ENCODE measurements at regions not wholly inside any gene's neighbourhood (a gene's known extent, or its start where the extent isn't known, plus 50 kb on each side); places are given as distances from the start of the nearest gene placed in this dataset.

DNA sequence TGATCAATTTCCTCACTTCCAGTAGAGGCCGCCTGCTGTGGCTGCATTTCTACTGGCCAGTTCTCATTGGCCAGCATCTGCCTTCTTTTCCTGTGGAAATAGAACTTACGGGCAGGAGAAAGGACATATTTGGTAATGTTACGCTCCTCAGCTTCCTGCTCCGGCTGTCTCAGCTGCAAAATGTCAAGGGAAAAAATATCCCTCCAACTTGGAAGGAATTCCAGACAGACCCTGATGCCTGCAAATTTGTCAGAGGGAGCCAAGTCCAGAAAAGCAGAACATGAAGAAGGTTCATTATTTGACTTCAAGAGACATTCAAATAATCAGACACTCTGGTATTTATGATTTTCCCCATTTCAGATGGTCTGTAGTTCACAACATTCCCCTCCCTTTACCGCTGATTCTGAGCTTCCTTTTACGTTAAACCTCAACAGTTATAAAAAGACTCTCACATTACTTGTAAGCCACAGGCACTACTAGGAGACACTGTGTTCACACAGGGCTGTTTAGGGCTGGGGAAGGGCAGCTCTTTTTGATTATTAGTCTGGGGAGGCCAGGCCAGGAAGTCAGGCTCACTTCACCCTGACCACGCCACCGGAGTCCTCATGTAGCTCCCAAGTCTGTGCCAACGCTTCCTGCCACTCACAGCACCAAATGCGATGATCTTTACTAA is 179.6 kb upstream of the CCN2 start:
- ChIA-PET POLR2A (ENCODE audit: partially characterized antibody) (interaction anchor here (2.4 kb wide), 1 partner anchor 180 kb away, joined by 12 read pairs; the partner anchor contains the start of gene CCN2), CTCF (ENCODE audit: partially characterized antibody) (interaction anchor here (0.7 to 1.4 kb wide), 8 partner anchors 10 to 468 kb away, joined by 3 to 5 read pairs (median 3); partner anchors contain the start of gene CCN2)
- Histone ChIP-seq H3K56ac (replicated peaks; ENCODE audit: insufficient read length, low read depth, low read length) (no peak overlapping the region), H3K14ac (ENCODE audit: insufficient read length) (no peak overlapping the region), H3K4me2 (ENCODE audit: insufficient read depth in 1 of 2, low read depth in 2 of 2, low read length in 2 of 2) (no peak overlapping the region), H4K8ac (ENCODE audit: extremely low read depth, insufficient read depth, low read length) (no peak overlapping the region), H3K18ac (ENCODE audit: extremely low read depth, low read length) (peak overlapping the region; percentile 14; the same call in 1 of the 2 replicates), H2BK120ac (replicated peaks; ENCODE audit: low read depth, low read length) (no peak overlapping the region), H3K23ac (ENCODE audit: insufficient read length) (no peak overlapping the region), H3K79me1 (ENCODE audit: low read depth, low read length) (no peaks in the 10 kb centered on the region), H3K27me3 (replicated peaks in 1 of 4; ENCODE audit: control insufficient read depth in 3 of 4, extremely low read depth in 1 of 4, insufficient read depth in 3 of 4, low read length in 3 of 4) (no peaks in the 10 kb centered on the region), H4K91ac (replicated peaks; ENCODE audit: insufficient read length, low read length) (no peak overlapping the region), H3K27ac (ENCODE audit: low read depth, low read length) (no peak overlapping the region), H3K9ac (replicated peaks in 1 of 4; ENCODE audit: extremely low read depth in 1 of 4, low read depth in 3 of 4, low read length in 3 of 4) (no peak overlapping the region), H2BK5ac (ENCODE audit: low read depth, low read length) (no peak overlapping the region), H2AK5ac (ENCODE audit: low read depth, low read length) (no peak overlapping the region), H4K5ac (ENCODE audit: insufficient read length, low read depth, low read length) (no peak overlapping the region), H3K4me1 (replicated peaks in 1 of 4; ENCODE audit: control insufficient read depth in 3 of 4, insufficient read depth in 4 of 4, low read length in 3 of 4) (peaks cover 1 to 14% (median 12%) of the 10 kb centered on the region in 4 experiments), H2AFZ (ENCODE audit: low read length) (no peak overlapping the region), H4K20me1 (replicated peaks in 1 of 2; ENCODE audit: control insufficient read depth in 1 of 2, insufficient read depth in 2 of 2, low read length in 2 of 2) (no peaks in the 10 kb centered on the region), H3K4me3 (ENCODE audit: extremely low read depth in 1 of 4, insufficient read depth in 2 of 4, low read depth in 3 of 4, low read length in 4 of 4) (no peak overlapping the region), H3K9me3 (ENCODE audit: insufficient read depth in 2 of 2, low read depth in 1 of 2, low read length in 1 of 2) (no peaks in the 10 kb centered on the region), H3K23me2 (ENCODE audit: low read depth, low read length) (no peaks in the 10 kb centered on the region), H3K4ac (replicated peaks; ENCODE audit: insufficient read length, low read depth, low read length) (no peak overlapping the region), H2BK20ac (ENCODE audit: low read length) (no peak overlapping the region), H2BK15ac (ENCODE audit: low read length) (no peak overlapping the region), H3K36me3 (ENCODE audit: control insufficient read depth in 2 of 4, insufficient read depth in 4 of 4, low read length in 3 of 4) (no peaks in the 10 kb centered on the region), H2BK12ac (ENCODE audit: low read depth, low read length) (no peak overlapping the region), H3K79me2 (ENCODE audit: control insufficient read depth in 1 of 2, insufficient read depth in 2 of 2, low read length in 2 of 2) (no peaks in the 10 kb centered on the region)
- TF ChIP-seq GABPA (IDR thresholded peaks at IDR 0.05; ENCODE audit: borderline replicate concordance, insufficient read depth, low read length) (no peak), HDAC6 (IDR thresholded peaks at IDR 0.05; ENCODE audit: low read depth, low read length) (no peak)
- no peak for FAIRE-seq
- 88% methylated on average over 10 of the region's 10 CpGs; no CpG with 5 or more reads in 1 of the 2 experiments for WGBS, 2 experiments (ENCODE audit: extremely low coverage in 1 of 2, insufficient coverage in 1 of 2, insufficient read length in 1 of 2, insufficient replicate concordance in 2 of 2, low coverage in 1 of 2, low lambda C conversion rate in 2 of 2, missing lambda C conversion rate in 1 of 2)
- no peak for DNase-seq (ENCODE audit: low read depth in 1 of 2, low spot score in 2 of 2)

Measured in H1 (cell line).